ENCODE measurements at regions not wholly inside any gene's neighbourhood (a gene's known extent, or its start where the extent isn't known, plus 50 kb on each side); places are given as distances from the start of the nearest gene placed in this dataset.

DNA sequence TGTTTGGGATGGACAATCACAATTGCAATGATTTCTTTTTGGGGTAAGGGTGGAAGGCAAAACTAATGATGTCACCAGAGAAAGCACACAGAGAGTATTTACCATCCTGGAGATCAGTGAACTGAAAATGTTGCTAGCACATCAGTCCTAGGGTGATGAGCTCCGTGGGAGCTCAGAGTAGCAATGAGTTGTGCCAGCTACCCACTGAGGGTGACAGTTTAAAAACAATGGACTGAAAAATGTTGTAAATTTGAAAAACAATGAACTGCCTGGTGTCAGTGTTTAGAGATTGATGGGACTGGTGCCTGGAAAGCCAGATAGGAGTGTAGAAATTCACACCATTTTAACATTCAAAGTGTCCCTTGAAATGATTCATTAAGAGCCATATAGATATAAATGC, 198.5 kb downstream of the ATP23 start:
- no peak for DNase-seq (ENCODE audit: low read depth in 2 of 2)

DNA sequence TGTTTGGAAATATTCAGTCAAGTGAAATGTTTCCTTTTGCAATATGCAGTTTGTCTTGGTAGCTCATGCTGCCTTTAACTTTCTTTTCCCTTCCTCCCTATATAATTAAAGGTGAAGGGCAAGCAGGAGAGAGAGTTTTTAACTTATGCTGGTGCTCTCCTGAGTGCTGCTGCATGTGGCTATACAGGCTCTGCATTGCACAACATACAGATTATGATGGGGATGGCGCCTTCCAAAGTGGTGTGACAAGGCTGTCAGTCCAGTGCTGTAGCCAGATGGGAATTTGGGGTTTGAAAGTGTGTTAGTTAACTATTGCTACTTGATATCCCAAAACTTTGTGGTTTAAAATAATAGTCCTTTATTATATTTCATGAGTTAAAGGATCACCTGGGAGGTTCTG, 199.0 kb downstream of the ATP23 start:
- no peak for DNase-seq (ENCODE audit: low read depth in 2 of 2)

DNA sequence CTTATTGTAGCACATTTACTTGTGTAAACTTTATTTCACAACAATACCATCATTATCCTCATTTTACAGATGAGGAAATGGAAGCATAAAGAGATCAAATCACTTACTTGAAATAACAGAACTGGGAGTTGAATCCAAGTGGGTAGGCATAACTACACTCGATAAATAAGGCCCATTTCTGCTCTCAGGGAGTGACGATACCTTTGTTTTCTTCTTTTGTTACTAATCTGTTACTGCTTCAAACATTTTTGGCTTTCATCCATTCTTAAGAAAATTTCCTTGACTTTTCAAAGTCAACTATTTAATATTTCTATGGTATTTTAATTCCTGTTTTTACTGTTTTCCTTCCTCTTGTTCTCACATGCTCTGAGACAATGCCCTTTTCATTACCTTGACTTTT, 201.6 kb downstream of the ATP23 start:
- DNase-seq (ENCODE audit: low read depth in 2 of 2), result no peak

DNA sequence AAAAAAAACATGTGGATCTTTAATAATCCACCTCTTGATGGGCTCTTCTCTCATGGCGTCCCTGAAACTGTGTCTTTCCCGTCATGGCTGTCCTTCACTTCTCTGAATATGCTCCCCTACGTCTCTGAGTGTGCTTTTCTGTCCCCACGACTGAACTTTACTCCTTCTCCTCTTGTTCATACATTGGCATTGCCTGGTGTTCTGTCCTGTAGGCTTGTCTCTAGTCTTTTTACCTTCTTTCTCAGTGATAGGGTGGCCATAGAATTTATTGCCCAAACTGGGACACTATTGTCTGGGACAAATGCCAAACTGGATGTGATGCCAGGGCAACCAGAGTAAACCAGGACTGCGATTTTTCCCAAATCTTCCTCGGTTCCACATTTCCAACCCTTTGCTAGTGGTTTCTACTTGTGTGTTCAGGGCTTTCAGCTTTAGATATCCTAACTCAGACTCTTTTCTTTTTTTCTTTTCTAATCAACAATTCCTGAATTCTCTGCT, 202.2 kb downstream of the ATP23 start:
- DNase-seq (ENCODE audit: low read depth in 2 of 2), result no peak

DNA sequence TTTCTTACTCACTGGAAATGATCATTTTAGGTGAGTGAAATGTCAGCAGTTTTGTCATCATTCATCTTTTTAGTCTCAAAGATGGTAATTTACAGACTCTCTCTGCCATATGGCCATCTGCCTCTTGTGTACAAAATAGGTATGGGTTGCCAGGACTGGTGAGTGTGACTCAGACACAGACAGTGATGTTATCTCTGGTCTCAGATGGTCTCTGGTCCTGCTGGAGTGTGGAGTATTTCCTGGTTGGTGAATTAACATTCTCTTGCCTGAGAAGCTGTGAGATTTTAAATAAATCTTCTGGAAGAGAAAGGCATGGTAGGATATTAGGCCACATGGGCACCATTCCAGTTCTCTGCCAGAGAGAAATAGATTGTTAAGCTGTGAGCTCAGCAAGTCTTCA, 207.0 kb downstream of the ATP23 start:
- DNase-seq (ENCODE audit: low read depth in 2 of 2), result peak; percentile 47 to 51

DNA sequence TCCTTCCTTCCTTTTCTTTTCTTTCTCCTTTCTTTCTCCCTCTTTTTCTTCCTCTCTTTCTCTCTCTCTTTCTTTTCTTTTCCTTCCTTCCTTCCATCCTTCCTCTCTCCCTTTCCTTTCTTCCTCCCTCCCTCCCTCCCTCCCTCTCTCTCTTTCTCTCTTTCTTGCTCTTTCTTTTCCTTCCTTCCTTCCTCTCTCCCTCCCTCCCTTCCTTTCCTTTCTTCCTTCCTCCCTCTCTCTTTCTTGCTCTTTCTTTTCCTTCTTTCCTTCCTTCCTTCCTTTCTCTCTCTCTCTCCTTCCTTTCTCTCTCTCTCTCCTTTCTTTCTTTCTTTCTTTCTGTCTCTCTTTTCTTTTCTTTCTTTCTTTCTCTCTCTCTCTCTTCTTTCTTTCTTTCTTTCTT, 207.6 kb downstream of the ATP23 start:
- DNase-seq (ENCODE audit: low read depth in 2 of 2), result no peak

DNA sequence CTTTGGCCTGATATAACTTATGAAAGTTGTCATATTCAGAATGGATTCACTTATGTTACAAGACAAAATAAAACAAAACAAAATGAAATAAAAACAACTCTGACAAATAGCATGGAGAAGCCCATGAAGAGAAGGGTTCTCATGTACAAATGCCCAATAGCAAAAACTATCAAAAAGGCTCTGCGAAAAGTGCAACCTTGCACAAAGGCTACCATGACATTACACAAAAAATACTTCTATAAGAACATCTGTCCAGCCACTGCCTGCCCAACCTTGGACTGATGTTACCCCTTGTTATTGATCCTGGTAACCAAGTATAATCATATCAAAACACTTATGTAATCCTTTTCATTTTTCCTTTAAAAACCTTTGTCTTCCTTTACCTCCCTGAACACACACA, 213.0 kb downstream of the ATP23 start:
- no peak for DNase-seq (ENCODE audit: low read depth in 2 of 2)

DNA sequence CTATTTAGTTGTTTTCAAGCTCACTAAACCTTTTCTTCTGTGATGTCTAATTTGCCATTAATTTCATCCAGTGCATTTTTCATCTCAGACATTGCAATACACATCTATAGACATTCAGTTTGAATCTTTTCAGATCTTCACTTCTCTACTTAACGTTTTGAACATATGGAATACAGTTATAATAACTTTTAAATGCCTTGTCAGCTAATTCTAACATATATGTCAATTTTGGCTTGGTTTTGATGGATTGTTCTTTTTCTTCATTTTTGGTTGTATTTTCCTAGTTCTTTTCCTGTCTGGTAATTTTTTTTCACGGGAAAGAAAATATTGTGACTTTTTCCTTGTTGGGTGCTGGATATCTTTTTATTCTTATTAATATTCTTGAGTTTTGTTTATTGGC, 215.3 kb downstream of the ATP23 start:
- DNase-seq (ENCODE audit: low read depth in 2 of 2), result no peak

DNA sequence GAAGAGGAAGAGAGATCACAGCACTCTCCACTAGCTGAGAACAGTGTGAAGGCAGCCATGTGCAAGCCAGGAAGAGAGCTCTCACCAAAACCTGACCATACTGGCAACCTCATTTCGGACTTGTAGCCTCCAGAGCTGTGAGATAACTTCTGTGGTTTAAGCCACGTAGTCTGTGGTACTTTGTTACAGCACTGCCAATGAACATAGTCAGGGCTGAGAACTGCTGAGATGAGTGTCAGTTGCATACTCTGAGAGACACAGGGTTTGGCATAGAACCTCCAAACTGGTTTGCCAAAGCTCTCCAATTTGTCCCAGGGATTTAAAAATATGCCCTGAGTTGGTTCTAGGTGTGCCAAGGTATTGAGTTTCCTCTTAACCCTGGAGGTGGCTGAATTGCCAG, 218.6 kb downstream of the ATP23 start:
- DNase-seq (ENCODE audit: low read depth in 2 of 2), result no peak

DNA sequence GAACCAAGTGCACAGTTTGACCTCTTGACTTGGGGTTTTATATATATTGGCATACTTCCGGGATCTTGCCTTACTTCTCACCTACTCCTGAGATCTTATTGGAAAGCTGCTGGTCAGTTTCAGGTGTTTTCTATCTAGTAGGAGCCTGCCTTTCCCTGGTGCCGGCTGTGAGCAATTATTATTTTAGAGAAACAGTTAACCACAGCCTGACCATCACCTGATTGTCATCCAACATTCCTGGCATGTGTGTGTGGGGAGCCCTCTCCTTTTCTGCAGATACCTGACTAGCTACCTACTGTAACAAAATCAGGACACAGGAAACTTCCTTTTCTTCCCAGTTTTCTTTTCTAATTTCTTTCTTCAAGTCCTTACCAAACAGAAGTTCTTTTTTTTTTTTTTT, 220.4 kb downstream of the ATP23 start:
- DNase-seq (ENCODE audit: low read depth in 2 of 2), result no peak

DNA sequence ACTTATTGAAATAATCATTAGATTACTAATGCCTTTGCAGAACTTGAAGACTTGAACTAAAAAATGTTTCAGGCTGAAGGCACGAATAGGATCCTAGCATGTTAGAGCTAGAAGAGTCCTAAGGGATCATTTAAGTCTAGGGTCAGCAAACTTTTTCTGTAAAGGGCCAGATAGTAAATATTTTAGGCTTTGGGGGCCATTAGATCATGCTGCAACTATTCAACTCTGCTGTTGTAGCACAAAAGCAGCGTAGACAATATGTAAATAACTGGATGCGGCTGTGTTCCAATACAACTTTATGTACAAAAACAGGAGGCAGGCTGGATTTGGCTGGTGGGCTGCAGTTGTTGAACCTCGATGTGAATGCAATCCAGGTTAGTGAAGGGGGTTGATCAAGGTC, 221.7 kb downstream of the ATP23 start:
- DNase-seq (ENCODE audit: low read depth in 2 of 2), result no peak

DNA sequence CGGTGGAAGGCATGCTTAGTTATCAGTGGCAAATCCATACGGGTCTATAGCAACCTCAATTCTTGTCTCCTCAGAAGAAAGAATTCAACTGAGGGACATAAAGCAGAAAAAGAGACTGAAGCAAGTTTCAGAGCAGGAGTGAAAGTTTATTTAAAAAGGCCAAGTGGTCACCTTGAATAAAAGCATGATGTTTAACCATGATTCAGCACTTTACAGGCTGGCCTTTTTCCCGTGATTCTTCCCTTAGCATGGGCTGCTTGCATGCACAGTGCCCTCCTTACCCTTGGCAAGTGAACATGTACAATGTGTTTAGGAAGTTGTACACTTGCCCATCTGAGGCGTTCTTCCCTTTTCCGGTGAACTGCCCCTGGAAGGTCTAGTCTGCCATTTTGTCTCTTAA, 225.3 kb downstream of the ATP23 start:
- no peak for DNase-seq (ENCODE audit: low read depth in 2 of 2)

DNA sequence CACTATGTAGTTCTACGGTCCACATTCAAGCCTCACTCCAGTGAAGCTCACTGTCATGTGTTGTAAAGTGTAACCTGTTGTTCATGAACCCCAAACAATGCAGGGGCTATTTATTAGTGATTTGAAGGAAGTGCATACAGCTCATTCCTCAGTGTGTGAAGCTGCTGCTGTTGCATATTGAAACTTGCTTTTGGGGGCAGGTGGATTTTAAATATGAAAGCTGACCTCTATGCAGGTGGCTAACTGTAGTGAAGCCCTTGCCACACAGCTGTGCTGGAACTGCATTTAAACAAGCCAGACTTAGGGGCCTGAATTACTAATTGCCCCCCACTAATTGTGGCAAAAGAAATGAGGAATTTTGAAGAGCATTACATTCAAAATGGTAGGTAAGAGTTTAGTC, 226.3 kb downstream of the ATP23 start:
- no peak for DNase-seq (ENCODE audit: low read depth in 2 of 2)

DNA sequence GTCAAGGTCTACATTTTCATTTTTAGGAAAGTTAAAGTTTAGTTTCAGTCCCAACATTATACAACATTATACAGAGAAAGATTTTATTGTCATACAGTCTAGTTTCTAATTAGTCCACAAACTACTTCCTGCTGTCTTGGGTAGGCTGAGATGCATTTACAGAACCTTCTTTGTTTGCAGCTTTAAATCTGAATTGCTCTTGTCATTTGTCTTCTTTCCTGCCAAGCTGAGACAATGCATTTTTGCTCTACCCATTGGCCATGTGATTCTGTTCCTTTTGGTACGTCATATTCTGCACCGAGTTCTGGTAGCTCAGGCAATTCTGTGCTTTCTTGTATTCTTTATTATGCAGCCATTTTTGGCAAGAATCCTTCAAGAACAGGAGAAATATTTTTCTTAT, 228.5 kb downstream of the ATP23 start:
- DNase-seq (ENCODE audit: low read depth in 2 of 2), result no peak

DNA sequence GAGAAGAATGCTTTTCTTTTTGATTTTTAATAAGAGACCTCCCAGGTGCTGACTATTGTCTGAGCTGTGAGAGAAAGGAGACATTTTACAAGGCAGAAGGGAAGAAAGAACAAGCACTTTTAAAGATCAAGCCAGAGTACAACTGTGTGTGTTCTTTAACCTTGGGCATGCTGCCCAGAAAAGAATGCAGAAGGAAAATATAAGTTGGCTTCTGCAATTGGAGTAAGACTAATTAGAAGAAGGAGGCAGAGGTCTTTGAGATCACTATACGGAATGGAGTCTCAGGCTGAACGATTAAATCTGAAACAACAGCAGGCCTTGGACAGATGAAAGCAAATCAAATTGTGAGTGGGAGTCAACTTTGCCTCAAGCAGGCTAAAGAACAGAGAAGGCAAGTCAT, 230.5 kb downstream of the ATP23 start:
- no peak for DNase-seq (ENCODE audit: low read depth in 2 of 2)

DNA sequence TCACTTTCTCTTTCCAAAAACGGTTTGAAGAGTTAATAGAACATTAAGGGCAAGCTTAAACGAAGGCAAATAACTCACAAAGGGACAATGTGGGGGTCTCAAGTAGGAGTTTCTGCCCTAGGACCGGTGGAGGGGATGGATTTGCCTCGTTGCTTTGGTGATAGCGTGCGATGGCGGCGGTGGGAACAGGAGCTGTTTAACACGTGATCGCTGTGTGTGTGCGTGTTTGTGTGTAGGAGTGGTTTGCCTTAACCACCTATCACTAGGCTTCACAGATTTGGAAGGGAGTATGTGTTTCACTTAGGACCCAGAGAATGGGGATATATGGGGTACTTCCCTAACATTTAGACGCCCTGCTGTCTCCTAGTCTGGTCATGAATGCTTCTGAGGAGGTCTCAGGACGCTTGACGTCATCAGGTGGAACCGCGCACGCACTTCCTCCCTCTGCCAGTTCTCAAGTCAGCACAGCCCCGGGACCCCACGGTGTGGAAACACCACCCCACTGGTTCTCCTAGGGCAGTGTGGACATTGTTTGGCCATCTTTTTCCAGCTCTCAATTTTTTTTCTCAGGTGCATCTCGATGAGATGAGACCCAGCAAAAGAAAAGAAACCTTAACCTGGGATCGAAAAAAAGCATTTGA, 231.2 kb downstream of the ATP23 start:
- DNase-seq (ENCODE audit: low read depth in 2 of 2), result no peak

DNA sequence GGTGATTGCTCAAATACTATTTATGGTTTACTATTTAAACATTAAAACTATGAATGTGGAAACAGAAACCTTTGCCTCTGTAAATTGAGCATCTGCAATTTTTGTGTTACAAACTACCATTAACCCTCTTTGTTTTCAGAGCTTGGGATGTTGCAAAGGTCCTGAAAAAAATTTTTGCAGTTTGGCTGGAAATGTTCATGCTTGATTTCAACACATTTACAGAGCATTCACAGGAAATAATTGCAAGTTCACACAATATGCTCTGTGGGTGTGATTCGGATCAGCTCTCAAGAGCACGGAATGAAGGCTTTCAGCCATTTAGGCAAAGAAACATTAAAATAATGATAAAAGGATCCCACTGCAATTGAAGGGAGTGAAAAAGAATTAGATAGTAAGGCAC, 232.9 kb downstream of the ATP23 start:
- no peak for DNase-seq (ENCODE audit: low read depth in 2 of 2)

DNA sequence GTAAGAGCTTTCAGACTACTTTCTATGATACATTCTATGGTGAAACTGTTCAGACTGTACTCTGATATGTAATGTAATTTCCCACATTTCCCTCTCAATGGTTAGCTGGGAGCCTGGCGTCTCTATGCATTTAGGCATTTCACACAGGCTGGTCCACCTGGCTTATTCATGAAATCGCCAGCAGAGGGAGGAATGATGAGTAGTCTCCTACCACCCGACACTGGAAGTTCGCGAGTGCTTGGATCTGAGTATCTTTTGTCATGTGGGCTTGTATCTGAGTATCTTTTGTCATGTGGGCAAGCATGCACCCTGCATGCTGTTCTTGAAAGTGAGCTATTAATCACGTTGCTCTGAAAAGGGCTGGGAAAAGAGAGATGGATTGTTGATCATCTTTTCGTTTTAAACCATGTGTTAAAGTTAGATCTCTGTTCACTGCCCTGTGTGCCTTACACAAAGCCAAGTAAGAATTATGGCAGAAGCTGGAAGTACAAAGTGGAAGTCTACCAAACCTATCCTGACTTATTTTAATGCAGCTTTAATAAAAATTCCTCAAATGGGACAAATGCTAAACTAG, 235.0 kb downstream of the ATP23 start:
- no peak for DNase-seq (ENCODE audit: low read depth in 2 of 2)

DNA sequence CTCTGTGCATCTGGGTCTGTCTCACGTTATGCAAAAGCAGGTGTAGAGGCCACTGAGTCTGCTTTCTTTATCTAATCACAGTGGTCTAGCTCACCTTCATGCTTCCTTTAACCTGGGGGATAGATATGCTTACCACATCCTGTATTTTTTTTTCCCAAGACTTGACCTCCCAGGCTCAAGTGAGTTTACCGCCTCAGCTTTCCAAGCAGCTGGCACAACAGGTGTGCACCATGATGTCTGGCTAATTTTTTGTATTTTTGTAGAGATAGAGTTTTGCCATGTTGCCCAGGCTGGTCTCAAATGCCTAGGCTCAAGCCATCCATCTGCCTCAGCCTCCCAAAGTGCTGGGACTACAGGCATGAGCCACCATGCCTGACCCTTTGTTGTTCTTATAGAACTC, 236.0 kb downstream of the ATP23 start:
- no peak for DNase-seq (ENCODE audit: low read depth in 2 of 2)

DNA sequence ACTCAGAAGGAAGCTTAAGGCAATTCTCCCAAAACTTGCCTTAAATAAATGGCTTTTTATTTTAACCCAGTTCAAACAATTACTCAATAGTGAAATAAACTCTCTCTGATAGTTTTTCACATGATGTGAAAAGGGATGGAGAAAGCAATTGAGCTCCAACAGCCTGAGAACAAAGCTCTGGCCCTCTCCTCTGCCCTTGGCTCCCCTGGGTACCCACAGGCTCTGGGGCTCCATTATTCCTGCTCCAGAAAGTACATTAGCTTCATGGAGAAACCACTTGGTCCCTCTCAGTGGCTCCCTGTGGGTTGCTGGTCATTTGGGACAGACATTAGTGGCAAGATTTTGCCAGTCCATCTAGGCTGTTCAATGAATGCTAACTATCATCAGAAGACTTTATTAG, 242.8 kb downstream of the ATP23 start:
- DNase-seq (ENCODE audit: low read depth in 2 of 2), result no peak

DNA sequence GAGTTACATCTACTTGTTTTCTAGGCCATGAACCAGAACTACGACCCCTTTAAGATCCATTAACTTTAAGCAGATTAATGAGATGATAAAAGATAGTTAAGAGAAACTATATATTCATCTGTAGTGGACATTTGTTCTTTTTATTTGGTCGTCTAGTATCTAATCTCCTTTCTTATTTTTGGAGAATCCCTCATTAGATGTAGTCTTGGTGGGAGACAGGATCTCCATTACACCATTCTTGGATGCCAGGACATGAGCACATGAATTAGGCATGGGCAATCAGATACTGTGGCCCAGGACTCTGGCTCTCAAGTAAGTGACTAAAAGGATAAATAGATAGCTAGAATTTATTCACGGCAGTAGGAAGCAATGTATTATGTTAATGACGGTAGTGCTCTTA, 245.0 kb downstream of the ATP23 start:
- no peak for DNase-seq (ENCODE audit: low read depth in 2 of 2)

DNA sequence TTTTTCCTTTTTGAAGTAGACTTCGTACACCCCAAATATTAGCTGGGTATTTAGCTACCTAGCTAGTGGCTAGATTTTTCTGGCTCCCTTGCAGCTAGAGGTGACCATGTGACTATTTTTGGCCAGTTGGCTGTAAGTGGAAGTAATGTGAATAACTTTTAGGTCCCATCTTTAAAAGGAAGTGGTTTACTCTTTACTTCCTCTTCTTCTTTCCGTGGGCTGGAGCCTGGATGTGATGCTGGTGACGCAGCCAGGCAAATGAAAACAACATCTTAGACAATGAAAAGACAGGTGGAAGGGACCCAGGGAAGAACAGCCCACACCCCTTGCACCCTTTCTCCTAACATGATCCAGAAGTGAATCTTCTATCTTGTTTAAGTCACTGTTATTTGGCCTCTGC, 245.5 kb downstream of the ATP23 start:
- no peak for DNase-seq (ENCODE audit: low read depth in 2 of 2)

DNA sequence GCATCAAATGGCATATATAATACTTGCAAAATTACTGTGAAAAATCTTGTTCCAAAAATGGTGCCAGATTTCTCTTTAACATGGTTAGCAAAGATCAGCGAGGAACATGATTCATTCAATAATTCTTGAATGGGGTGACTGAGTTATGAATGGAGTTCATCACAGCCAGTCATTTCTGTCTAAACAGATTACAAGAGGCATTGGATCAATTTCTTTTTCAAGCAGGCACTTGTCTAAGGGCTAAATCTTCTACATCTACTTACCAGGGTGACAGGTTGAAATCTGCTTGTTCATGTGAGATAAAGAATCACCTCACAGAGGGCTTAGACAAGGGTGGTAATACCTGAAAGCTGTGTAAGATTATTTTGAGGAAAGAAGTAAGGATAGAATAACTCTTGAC, 247.7 kb downstream of the ATP23 start:
- DNase-seq (ENCODE audit: low read depth in 2 of 2), result no peak

DNA sequence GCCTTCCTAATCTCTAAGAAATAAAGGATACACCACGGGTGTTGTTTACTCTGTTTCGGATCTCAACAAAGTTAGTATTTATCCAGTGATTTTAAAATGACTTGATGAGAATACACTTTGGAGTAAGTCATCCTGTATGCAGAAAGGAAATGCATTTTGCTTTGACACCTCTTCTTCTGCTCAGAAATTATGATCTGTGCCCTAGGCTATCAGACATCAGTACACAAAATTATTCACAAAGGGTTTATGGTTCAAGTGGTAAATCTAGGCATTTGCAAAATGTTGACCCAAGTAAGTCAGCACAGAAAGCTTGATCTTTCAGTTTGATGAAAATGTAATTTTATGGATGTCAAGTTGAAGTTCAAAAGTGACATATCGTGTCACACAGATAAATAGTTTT, 248.5 kb downstream of the ATP23 start:
- no peak for DNase-seq (ENCODE audit: low read depth in 2 of 2)

Data from fibroblast of skin of left biceps (primary cell).